ENCODE measurements at regions not wholly inside any gene's neighbourhood (a gene's known extent, or its start where the extent isn't known, plus 50 kb on each side); places are given as distances from the start of the nearest gene placed in this dataset.

GRCh38 chr4:58274553-58274952 lies 1164.4 kb upstream of the IGFBP7 start:
- TF ChIP-seq CTCF (IDR thresholded peaks at IDR 0.05; ENCODE audit: poor library complexity, severe bottlenecking): no peak
- TF ChIP-seq TAF1 (IDR thresholded peaks at IDR 0.05; ENCODE audit: low read depth): no peak
- no peak for TF ChIP-seq EP300 (conservative IDR thresholded peaks at IDR 0.05; ENCODE audit: poor library complexity, severe bottlenecking)
